GM23338 (cell line): ENCODE measurements at regions not wholly inside any gene's neighbourhood (a gene's known extent, or its start where the extent isn't known, plus 50 kb on each side); places are given as distances from the start of the nearest gene placed in this dataset.

Source experiments
- ATAC-seq: fragments of 200-7000 bp; cut with Tn5 transposase; 3 replicates; pipeline ENCODE4 v1.9.1; 2020
- DNase-seq: peaks from one replicate; pipeline ENCODE4 v3.0.0-alpha.2; 2015; ENCODE audit warnings: low spot score
- H2AFZ ChIP-seq: fragments of 200-600 bp; sonication (generic); 2 replicates; pipeline ENCODE4 v1.8.0; 2016; ENCODE audit warnings: antibody characterized with exemption, mild to moderate bottlenecking, moderate library complexity
- H3F3A ChIP-seq: fragments of 200-600 bp; sonication (generic); replicated peaks from 2 replicates; pipeline ENCODE4 v1.8.0; 2017; ENCODE audit warnings: antibody characterized with exemption, mixed run types, low read depth
- H3K27ac ChIP-seq: fragments of 200-600 bp; sonication (generic); 2 replicates; pipeline ENCODE4 v1.6.1; 2016; ENCODE audit warnings: low read depth
- H3K27me3 ChIP-seq: fragments of 200-600 bp; sonication (generic); 2 replicates; pipeline ENCODE4 v1.8.0; 2016; ENCODE audit warnings: mild to moderate bottlenecking, mixed run types, moderate library complexity; ENCODE audit not compliant: insufficient read depth
- H3K36me3 ChIP-seq: fragments of 200-600 bp; sonication (generic); 2 replicates; pipeline ENCODE4 v1.8.0; 2016; ENCODE audit warnings: mild to moderate bottlenecking; ENCODE audit not compliant: insufficient read depth
- H3K4me1 ChIP-seq: fragments of 200-600 bp; sonication (generic); 2 replicates; pipeline ENCODE4 v1.8.0; 2016; ENCODE audit warnings: mild to moderate bottlenecking, moderate library complexity; ENCODE audit not compliant: insufficient read depth
- H3K4me2 ChIP-seq: fragments of 200-600 bp; sonication (generic); 2 replicates; pipeline ENCODE4 v1.7.1; 2017; ENCODE audit warnings: mixed run types
- H3K4me3 ChIP-seq: fragments of 200-600 bp; sonication (generic); 2 replicates; pipeline ENCODE4 v1.6.1; 2016; ENCODE audit warnings: mixed run types
- H3K79me2 ChIP-seq: fragments of 200-600 bp; sonication (generic); replicated peaks from 2 replicates; pipeline ENCODE4 v1.8.0; 2017; ENCODE audit warnings: mild to moderate bottlenecking; ENCODE audit not compliant: insufficient read depth
- H3K9me2 ChIP-seq: fragments of 200-600 bp; sonication (generic); 2 replicates; pipeline ENCODE4 v1.8.0; 2017; ENCODE audit not compliant: insufficient read depth
- H4K20me1 ChIP-seq: fragments of 200-600 bp; sonication (generic); replicated peaks from 2 replicates; pipeline ENCODE4 v1.8.0; 2017; ENCODE audit warnings: mild to moderate bottlenecking; ENCODE audit not compliant: insufficient read depth
- H3K27ac Mint-ChIP-seq: 2 replicates; pipeline ENCODE4 v1.8.0; 2020; ENCODE audit warnings: inconsistent platforms, mild to moderate bottlenecking, moderate library complexity, mixed read lengths
- H3K27me3 Mint-ChIP-seq: 3 replicates; pipeline ENCODE4 v1.8.0; 2022; ENCODE audit warnings: low read depth, mild to moderate bottlenecking, moderate library complexity, mixed read lengths, inconsistent platforms; ENCODE audit not compliant: insufficient read depth, poor library complexity
- H3K36me3 Mint-ChIP-seq: 3 replicates; pipeline ENCODE4 v1.8.0; 2021; ENCODE audit warnings: low read depth, mild to moderate bottlenecking, inconsistent platforms, moderate library complexity, mixed read lengths
- H3K4me1 Mint-ChIP-seq: 3 replicates; pipeline ENCODE4 v1.8.0; 2020; ENCODE audit warnings: mild to moderate bottlenecking, inconsistent platforms, mixed read lengths
- H3K4me3 Mint-ChIP-seq: 3 replicates; pipeline ENCODE4 v1.8.0; 2021; ENCODE audit warnings: moderate library complexity, mild to moderate bottlenecking, inconsistent platforms, mixed read lengths
- H3K9me3 Mint-ChIP-seq: 3 replicates; pipeline ENCODE4 v1.8.0; 2020; ENCODE audit warnings: moderate library complexity, mild to moderate bottlenecking, inconsistent platforms, mixed read lengths
- CREB1 ChIP-seq: fragments of 250-450 bp; sonication (Bioruptor Pico); IDR thresholded peaks from 2 replicates; pipeline ENCODE4 v1.5.0; 2020; ENCODE audit warnings: low read depth, mild to moderate bottlenecking, moderate library complexity
- EZH2 ChIP-seq: fragments of 200-600 bp; sonication (generic); IDR thresholded peaks from one replicate; pipeline ENCODE4 v1.8.0; 2017; ENCODE audit warnings: antibody characterized with exemption, mild to moderate bottlenecking, low read depth; ENCODE audit not compliant: unreplicated experiment
- EZH2phosphoT487 ChIP-seq: fragments of 200-600 bp; sonication (generic); IDR thresholded peaks from one replicate; pipeline ENCODE4 v1.8.1; 2018; ENCODE audit warnings: antibody characterized with exemption; ENCODE audit not compliant: unreplicated experiment
- JUNB ChIP-seq: IDR thresholded peaks from one replicate; pipeline ENCODE4 v1.6.1; 2016; ENCODE audit warnings: antibody characterized with exemption; ENCODE audit not compliant: unreplicated experiment
- NANOG ChIP-seq: IDR thresholded peaks from 2 replicates; pipeline ENCODE4 v1.6.1; 2016; ENCODE audit warnings: antibody characterized with exemption, borderline replicate concordance
- POLR2AphosphoS5 ChIP-seq: IDR thresholded peaks from 2 replicates; pipeline ENCODE4 v1.6.1; 2016; ENCODE audit warnings: antibody characterized with exemption, low read depth
- STAT1 ChIP-seq: IDR thresholded peaks from one replicate; pipeline ENCODE4 v1.6.1; 2016; ENCODE audit warnings: antibody characterized with exemption; ENCODE audit not compliant: unreplicated experiment
- ZNF114 ChIP-seq: fragments of 250-450 bp; sonication (Bioruptor Pico); IDR thresholded peaks from 2 replicates; pipeline ENCODE4 v1.5.0; 2020; ENCODE audit warnings: mild to moderate bottlenecking, moderate library complexity
- ZNF331 ChIP-seq: fragments of 250-450 bp; sonication (Bioruptor Pico); IDR thresholded peaks from 2 replicates; pipeline ENCODE4 v1.5.0; 2020; ENCODE audit warnings: low read depth, mild to moderate bottlenecking, moderate library complexity
- TF ChIP-seq, protein P1 (sequence below): IDR thresholded peaks from 2 replicates; pipeline ENCODE4 v1.6.1; 2016; ENCODE audit warnings: antibody characterized with exemption
- TF ChIP-seq, protein P2 (sequence below), 2 experiments: fragments of 200-600 bp in 1 of 2; sonication (generic) in 1 of 2; conservative IDR thresholded peaks; 2 replicates each; pipeline versions ENCODE4 v1.5.1 to v1.6.1; 2016 to 2017; ENCODE audit warnings: antibody characterized with exemption in 2 of 2, low read depth in 2 of 2, mild to moderate bottlenecking in 2 of 2, moderate library complexity in 1 of 2
- TF ChIP-seq, protein P3 (sequence below): IDR thresholded peaks from one replicate; pipeline ENCODE4 v1.6.1; 2018; ENCODE audit warnings: antibody characterized with exemption; ENCODE audit not compliant: unreplicated experiment
- TF ChIP-seq, protein P4 (sequence below): fragments of 250-450 bp; sonication (Bioruptor Pico); IDR thresholded peaks from 2 replicates; pipeline ENCODE4 v1.5.0; 2020; ENCODE audit warnings: mild to moderate bottlenecking, moderate library complexity

DNA sequence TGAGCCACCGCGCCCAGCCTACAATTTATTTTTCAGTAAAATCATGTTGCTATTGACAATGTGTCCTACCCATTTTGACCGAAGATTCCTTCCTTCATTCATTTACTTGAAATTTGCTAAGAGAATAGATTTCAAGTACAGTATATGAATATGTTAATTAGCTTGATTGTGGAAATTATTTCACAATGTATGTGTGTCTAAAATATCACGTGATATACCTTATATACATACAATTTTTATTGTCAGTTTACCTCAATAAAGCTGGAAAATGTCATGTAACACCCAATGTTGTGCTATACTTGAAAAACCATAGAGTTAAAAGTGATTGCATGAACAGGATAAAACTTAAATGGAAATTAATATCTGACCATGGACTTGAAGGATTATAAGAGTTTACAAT lies 521.7 kb upstream of the ANKRD30A start:
- H3K4me1 Mint-ChIP-seq = no peaks in the 10 kb centered on the region
- no peak overlapping the region for H3K27ac Mint-ChIP-seq
- H2AFZ ChIP-seq = no peak overlapping the region
- H3K4me1 ChIP-seq = no peaks in the 10 kb centered on the region
- H3K4me3 Mint-ChIP-seq = no peak overlapping the region
- no peaks in the 10 kb centered on the region for H3F3A ChIP-seq
- H3K4me3 ChIP-seq = no peak overlapping the region
- ATAC-seq (no peak), DNase-seq (no peak)
- no peaks in the 10 kb centered on the region for H3K79me2 ChIP-seq
- no peaks in the 10 kb centered on the region for H4K20me1 ChIP-seq
- no peaks in the 10 kb centered on the region for H3K9me2 ChIP-seq
- H3K9me3 Mint-ChIP-seq = no peaks in the 10 kb centered on the region
- no peaks in the 10 kb centered on the region for H3K27me3 ChIP-seq
- no peaks in the 10 kb centered on the region for H3K36me3 ChIP-seq
- H3K27ac ChIP-seq = no peak overlapping the region
- TF ChIP-seq ZNF114 (no peak), EZH2phosphoT487 (no peak), CREB1 (CRISPR knock-in tag) (no peak), JUNB (no peak), EZH2 (no peak), POLR2AphosphoS5 (no peak), ZNF331 (no peak), STAT1 (no peak), NANOG (no peak)
- TF ChIP-seq, protein P1, sequence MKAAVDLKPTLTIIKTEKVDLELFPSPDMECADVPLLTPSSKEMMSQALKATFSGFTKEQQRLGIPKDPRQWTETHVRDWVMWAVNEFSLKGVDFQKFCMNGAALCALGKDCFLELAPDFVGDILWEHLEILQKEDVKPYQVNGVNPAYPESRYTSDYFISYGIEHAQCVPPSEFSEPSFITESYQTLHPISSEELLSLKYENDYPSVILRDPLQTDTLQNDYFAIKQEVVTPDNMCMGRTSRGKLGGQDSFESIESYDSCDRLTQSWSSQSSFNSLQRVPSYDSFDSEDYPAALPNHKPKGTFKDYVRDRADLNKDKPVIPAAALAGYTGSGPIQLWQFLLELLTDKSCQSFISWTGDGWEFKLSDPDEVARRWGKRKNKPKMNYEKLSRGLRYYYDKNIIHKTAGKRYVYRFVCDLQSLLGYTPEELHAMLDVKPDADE = no peak
- TF ChIP-seq, protein P2, sequence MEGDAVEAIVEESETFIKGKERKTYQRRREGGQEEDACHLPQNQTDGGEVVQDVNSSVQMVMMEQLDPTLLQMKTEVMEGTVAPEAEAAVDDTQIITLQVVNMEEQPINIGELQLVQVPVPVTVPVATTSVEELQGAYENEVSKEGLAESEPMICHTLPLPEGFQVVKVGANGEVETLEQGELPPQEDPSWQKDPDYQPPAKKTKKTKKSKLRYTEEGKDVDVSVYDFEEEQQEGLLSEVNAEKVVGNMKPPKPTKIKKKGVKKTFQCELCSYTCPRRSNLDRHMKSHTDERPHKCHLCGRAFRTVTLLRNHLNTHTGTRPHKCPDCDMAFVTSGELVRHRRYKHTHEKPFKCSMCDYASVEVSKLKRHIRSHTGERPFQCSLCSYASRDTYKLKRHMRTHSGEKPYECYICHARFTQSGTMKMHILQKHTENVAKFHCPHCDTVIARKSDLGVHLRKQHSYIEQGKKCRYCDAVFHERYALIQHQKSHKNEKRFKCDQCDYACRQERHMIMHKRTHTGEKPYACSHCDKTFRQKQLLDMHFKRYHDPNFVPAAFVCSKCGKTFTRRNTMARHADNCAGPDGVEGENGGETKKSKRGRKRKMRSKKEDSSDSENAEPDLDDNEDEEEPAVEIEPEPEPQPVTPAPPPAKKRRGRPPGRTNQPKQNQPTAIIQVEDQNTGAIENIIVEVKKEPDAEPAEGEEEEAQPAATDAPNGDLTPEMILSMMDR (conservative IDR thresholded peaks at IDR 0.05; ENCODE audit: low read depth in 2 of 2) = no peak
- TF ChIP-seq, protein P3, sequence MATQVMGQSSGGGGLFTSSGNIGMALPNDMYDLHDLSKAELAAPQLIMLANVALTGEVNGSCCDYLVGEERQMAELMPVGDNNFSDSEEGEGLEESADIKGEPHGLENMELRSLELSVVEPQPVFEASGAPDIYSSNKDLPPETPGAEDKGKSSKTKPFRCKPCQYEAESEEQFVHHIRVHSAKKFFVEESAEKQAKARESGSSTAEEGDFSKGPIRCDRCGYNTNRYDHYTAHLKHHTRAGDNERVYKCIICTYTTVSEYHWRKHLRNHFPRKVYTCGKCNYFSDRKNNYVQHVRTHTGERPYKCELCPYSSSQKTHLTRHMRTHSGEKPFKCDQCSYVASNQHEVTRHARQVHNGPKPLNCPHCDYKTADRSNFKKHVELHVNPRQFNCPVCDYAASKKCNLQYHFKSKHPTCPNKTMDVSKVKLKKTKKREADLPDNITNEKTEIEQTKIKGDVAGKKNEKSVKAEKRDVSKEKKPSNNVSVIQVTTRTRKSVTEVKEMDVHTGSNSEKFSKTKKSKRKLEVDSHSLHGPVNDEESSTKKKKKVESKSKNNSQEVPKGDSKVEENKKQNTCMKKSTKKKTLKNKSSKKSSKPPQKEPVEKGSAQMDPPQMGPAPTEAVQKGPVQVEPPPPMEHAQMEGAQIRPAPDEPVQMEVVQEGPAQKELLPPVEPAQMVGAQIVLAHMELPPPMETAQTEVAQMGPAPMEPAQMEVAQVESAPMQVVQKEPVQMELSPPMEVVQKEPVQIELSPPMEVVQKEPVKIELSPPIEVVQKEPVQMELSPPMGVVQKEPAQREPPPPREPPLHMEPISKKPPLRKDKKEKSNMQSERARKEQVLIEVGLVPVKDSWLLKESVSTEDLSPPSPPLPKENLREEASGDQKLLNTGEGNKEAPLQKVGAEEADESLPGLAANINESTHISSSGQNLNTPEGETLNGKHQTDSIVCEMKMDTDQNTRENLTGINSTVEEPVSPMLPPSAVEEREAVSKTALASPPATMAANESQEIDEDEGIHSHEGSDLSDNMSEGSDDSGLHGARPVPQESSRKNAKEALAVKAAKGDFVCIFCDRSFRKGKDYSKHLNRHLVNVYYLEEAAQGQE = no peak
- TF ChIP-seq, protein P4, sequence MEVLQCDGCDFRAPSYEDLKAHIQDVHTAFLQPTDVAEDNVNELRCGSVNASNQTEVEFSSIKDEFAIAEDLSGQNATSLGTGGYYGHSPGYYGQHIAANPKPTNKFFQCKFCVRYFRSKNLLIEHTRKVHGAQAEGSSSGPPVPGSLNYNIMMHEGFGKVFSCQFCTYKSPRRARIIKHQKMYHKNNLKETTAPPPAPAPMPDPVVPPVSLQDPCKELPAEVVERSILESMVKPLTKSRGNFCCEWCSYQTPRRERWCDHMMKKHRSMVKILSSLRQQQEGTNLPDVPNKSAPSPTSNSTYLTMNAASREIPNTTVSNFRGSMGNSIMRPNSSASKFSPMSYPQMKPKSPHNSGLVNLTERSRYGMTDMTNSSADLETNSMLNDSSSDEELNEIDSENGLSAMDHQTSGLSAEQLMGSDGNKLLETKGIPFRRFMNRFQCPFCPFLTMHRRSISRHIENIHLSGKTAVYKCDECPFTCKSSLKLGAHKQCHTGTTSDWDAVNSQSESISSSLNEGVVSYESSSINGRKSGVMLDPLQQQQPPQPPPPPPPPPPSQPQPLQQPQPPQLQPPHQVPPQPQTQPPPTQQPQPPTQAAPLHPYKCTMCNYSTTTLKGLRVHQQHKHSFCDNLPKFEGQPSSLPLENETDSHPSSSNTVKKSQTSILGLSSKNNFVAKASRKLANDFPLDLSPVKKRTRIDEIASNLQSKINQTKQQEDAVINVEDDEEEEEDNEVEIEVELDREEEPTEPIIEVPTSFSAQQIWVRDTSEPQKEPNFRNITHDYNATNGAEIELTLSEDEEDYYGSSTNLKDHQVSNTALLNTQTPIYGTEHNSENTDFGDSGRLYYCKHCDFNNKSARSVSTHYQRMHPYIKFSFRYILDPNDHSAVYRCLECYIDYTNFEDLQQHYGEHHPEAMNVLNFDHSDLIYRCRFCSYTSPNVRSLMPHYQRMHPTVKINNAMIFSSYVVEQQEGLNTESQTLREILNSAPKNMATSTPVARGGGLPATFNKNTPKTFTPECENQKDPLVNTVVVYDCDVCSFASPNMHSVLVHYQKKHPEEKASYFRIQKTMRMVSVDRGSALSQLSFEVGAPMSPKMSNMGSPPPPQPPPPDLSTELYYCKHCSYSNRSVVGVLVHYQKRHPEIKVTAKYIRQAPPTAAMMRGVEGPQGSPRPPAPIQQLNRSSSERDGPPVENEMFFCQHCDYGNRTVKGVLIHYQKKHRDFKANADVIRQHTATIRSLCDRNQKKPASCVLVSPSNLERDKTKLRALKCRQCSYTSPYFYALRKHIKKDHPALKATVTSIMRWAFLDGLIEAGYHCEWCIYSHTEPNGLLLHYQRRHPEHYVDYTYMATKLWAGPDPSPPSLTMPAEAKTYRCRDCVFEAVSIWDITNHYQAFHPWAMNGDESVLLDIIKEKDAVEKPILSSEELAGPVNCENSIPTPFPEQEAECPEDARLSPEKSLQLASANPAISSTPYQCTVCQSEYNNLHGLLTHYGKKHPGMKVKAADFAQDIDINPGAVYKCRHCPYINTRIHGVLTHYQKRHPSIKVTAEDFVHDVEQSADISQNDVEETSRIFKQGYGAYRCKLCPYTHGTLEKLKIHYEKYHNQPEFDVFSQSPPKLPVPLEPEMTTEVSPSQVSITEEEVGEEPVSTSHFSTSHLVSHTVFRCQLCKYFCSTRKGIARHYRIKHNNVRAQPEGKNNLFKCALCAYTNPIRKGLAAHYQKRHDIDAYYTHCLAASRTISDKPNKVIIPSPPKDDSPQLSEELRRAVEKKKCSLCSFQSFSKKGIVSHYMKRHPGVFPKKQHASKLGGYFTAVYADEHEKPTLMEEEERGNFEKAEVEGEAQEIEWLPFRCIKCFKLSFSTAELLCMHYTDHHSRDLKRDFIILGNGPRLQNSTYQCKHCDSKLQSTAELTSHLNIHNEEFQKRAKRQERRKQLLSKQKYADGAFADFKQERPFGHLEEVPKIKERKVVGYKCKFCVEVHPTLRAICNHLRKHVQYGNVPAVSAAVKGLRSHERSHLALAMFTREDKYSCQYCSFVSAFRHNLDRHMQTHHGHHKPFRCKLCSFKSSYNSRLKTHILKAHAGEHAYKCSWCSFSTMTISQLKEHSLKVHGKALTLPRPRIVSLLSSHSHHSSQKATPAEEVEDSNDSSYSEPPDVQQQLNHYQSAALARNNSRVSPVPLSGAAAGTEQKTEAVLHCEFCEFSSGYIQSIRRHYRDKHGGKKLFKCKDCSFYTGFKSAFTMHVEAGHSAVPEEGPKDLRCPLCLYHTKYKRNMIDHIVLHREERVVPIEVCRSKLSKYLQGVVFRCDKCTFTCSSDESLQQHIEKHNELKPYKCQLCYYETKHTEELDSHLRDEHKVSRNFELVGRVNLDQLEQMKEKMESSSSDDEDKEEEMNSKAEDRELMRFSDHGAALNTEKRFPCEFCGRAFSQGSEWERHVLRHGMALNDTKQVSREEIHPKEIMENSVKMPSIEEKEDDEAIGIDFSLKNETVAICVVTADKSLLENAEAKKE (CRISPR knock-in tag) = no peak
- no peaks in the 10 kb centered on the region for H3K27me3 Mint-ChIP-seq
- no peaks in the 10 kb centered on the region for H3K36me3 Mint-ChIP-seq
- no peak overlapping the region for H3K4me2 ChIP-seq
